Dermis blood vessel endothelial cell (primary cell): ENCODE measurements at regions not wholly inside any gene's neighbourhood (a gene's known extent, or its start where the extent isn't known, plus 50 kb on each side); places are given as distances from the start of the nearest gene placed in this dataset.
"Not testable (repeated sequence)": the region's sequence is repeated elsewhere in the genome, so short reads cannot be mapped to it uniquely, and the experiment has no call there.

ENCODE experiments used
- DNase-seq: peaks from one replicate; pipeline ENCODE4 v3.0.0; 2010

DNA sequence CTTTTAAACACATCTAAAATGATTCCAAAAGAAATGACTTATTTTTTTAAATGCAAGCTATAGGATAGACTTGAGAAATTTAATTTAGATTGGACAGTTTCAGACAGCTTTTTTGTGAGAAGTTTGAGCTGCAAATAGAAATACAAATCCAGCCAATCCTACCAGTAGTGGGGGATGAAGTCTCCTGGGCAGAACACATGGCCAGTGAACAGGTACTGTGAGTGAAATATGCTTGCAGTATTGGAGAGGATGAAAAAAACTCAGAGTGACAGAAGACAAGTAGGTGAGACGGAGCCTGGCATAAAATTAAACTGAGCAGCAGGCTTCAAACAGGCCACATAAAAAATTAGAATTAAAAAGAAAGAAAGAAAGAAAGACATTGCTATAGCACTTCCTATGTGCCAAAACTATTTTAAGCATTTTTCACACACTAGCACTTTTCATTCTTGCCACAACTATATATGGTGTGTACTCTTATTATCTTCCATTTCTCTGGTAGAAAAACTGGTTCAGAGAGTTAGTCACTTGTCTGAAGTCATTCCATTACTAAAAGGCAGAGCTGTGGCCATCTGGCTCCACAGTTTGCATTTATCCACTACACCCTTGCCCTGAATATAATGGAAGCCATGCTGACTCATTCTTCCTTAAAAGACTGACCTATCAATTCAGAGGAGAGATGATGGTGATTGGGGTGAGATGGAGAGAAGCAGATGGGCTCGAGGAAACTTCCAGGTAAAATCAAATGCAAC lies 310.2 kb upstream of the CTNND2 start:
- DNase-seq = no peak

DNA sequence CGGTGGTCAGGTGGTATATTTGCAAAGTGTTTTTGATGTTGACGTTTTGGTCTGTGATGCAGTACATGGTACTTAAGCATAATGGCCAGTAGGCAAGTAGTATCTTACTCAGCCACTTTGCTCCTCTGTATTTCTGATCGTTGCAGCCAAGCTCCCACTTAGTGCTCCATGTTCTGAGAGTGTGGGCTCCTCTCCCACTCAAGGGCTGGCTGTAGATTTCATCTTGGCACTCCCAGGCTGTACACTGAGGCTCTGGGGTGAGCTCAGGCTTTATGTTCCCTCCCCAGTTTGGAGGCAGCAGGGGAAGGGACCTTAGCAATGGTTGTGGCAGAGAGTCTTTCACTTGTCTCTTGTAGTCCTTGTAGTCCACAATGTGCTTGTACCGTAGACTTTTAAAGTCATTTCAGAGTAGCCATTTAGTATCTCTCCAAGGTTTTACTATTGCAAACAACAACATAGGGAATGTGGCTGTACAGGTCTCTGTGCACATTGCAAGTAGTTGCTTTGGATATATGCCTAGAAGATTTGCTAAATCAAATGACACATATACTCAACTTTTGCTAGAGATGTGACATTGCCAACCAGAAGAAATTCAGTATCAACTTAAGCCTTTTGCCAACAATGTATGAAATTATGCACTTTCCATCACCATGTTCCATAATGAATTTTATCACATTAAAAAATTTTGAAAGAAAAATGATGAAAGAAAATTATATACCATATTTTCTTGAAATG lies 304.3 kb upstream of the CTNND2 start:
- no peak for DNase-seq

GRCh38 chr5:12204761-12205160 lies 300.5 kb upstream of the CTNND2 start:
- no peak for DNase-seq

GRCh38 chr5:12193536-12193935 lies 289.3 kb upstream of the CTNND2 start:
- DNase-seq = no peak

GRCh38 chr5:12183003-12183402 lies 278.8 kb upstream of the CTNND2 start:
- DNase-seq = no peak

- no peak for DNase-seq
These were observed 273.6 kb upstream of the CTNND2 start for GRCh38 chr5:12177851-12178250.

DNA sequence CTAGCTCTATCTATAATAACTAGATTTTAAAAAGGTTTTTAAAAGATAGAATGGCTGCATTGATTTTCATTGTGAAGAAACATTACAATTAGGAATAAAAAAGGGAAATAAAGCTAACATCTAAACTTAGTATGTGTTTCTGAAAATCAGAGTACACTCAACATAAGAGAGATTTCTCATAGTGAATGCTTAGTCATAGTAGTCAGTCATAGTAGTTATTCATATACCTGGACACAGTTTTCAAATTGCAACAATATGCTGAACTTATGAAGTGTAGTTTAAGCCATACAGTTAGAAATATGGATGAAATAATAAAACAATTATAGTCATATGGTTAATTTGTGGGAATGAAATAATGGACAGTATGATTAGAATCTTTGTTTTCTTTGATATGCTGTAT lies 273.0 kb upstream of the CTNND2 start:
- no peak for DNase-seq

DNA sequence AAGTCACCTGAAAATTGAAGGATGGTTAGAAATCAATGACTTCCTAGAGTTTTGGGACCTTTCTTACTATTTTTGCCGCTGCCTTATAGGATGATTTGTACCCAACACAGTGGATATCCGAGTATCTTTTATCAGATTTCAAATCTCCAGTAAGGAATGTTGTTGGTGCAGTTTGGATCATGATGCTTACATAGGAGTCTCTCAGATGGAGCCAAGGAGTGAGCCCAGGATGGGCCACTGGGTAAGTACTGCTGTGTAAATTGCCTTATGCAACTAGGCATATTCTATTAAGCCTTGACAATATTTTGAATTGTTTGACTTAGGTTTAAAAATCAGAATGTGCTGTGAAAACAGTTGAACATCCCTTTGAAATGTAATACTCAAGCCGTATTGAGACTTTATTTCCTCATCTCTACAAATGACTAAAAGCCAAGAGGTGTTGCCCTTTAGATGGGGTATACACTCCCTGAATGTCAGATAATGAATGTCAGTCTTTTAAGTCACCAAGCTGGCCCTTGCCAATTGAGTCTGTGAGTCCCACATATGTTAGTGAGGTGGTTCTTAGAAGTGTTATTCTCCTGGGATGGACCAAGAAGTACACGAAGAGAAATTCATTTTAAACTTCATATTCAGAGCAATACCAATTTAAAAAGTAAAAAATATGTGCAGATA lies 271.8 kb upstream of the CTNND2 start:
- no peak for DNase-seq

DNA sequence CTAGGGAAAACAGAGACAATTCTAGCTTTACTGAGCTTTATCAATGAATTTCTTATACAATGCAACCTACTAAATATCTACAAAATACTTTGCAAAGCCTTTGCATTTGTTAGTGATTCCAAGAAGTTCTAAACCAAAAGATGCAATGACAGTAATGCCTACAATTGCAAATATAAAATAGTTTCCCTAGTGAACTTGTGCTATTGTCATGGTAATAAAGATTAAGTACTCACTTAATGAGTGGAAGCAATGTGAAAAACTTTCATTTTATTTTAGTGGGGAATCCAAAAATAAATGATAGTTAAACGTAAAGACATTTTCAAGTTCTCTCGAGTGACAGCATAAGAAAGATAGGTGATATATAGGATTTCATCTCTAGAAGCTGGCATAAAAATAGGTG lies 270.5 kb upstream of the CTNND2 start:
- no peak for DNase-seq

GRCh38 chr5:12169536-12169935 lies 265.3 kb upstream of the CTNND2 start:
- no peak for DNase-seq

- no peak for DNase-seq
These were observed 258.6 kb upstream of the CTNND2 start for GRCh38 chr5:12162863-12163262.

DNA sequence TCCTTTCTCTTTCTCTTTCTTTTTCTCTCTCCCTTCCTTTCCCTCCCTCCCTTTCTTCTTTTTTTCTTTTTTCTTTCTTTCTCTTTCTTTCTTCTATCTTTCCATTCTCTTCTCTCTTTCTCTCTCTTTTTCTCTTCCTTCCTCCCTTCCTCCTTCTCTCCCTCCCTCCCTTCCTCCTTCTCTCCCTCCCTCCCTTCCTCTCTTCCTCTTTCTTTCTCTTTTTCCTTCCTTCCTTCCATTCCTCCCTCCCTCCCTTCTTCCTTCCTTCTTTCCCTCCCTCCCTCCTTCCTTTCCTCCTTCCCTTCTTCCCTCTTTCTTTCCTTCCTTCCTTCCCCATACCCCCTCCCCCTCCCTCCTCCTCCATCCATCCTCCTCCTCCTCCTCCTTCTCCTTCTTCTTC lies 243.3 kb upstream of the CTNND2 start:
- DNase-seq = no peak

DNA sequence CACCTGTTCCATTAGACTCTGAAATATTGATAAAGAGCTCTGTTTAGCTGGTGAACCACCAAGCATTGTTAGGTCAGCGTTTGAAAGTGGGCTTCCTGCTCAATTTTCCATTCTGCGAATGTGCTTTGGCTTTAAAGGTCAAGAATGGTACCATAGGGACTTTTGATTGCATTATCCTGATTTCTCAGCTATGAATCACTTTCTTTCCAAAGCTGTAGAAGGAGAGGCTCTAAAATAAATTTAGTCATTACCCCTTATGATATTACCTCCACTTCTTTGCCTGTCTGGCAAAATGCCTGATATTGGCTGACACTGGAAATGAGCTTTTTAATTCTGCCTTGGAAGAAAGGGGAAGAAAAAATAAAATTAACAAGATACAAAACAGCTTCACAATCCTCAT lies 237.2 kb upstream of the CTNND2 start:
- DNase-seq = no peak

- no peak for DNase-seq
These were observed 229.3 kb upstream of the CTNND2 start for GRCh38 chr5:12133520-12133919.

DNA sequence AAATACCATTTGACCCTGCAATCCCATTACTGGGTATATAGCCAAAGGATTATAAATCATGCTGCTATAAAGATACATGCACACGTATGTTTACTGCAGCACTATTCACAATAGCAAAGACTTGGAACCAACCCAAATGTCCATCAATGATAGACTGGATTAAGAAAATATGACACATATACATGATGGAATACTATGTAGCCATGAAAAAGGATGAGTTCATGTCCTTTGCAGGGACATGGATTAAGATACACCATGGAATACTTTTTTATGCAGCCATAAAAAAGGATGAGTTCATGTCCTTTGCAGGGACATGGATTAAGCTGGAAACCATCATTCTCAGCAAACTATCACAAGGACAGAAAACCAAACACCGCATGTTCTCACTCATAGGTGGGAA lies 226.8 kb upstream of the CTNND2 start:
- not testable (repeated sequence) for DNase-seq

DNA sequence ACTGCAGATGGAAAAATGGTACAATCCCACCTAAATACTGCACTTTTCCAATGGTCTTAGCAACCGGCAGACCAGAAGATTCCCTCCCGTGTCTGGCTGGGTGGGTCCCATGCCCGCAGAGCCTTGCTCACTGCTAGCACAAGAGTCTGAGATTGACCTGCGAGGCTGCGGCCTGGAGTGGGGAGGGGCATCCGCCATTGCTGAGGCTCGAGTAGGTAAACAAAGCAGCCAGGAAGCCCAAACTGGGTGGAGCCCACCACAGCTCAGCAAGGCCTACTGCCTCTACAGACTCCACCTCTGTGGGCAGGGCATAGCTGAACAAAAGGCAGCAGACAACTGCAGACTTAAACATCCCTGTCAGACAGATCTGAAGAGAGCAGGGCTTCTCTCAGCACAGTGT lies 221.6 kb upstream of the CTNND2 start:
- no peak for DNase-seq

DNA sequence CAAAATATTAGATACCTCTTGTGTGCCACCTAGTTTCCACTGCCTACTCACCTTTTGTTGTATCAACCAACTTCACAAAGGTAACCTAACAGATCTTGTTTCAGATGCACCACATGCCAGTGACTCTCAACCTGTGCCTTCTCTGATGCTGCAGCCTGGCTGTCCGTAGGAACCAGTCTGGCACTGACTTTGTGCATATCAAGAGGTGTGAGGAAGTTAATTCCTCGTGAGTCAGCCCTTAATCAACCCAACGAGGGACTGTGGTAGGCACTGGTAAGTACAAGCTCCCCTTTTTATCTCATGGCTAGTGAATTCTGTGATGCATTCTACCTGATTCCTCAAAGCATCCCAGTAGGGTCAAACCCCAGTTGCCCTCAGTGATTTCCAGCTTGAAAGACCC lies 215.4 kb upstream of the CTNND2 start:
- no peak for DNase-seq

GRCh38 chr5:12114075-12114474 lies 209.8 kb upstream of the CTNND2 start:
- DNase-seq = no peak

- DNase-seq = no peak
These were observed 208.8 kb upstream of the CTNND2 start for GRCh38 chr5:12113062-12113461.

DNA sequence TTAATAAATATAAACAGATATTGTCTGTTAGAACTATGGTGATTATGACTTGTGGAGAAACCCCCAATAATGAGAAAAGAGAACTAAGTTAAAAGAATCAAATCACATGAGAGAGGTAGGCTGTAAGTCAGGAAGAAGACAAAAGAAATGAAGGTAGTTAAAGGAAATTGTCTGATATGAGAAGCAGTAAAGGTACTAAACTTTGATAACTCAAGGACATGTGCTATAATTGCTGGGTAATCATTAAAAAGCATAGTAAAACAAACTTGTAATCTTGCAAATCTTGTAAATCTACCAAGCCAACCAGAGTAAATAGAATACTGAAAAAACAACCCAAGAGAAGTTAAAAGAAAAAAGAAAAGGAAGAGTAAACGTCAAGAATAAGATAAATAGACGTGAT lies 207.0 kb upstream of the CTNND2 start:
- DNase-seq = no peak

DNA sequence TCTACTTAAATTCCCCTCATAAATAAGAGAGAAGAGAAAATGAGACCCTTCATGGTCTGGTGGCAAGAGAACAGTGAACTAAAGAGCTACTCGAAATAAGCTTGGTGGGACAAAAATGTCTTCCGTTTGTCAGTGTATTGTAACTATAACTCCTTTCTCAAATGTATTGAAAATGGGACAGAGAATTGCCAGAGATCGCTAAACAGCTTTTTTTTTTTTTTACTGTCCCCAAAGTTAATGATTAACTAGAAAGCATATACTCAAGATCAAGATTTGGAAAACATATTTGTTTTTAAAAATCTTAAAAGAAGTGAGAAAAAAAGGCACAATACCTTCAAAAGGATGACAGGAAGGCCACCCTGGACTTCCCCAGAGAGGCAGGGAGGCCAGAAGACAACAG lies 206.4 kb upstream of the CTNND2 start:
- no peak for DNase-seq

- no peak for DNase-seq
These were observed 204.9 kb upstream of the CTNND2 start for GRCh38 chr5:12109075-12109688.

DNA sequence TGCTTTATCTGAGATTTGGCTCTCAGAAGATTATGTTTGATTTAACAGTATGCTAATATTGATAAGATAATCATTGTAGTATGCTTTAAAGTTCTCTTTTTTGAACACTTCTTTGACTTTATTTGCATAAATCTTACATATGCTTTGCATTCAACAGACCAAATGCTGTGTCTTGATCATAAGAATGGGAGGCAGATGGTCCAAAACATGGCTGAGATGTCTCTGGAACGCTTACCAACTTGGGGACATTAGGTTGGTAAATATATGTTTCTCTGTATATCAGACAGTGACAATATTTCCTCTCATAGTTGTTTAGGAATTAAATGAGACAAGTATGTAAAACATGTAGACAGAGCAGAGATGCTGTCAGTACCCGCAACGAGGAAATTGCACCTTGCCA lies 197.9 kb upstream of the CTNND2 start:
- DNase-seq = no peak

DNA sequence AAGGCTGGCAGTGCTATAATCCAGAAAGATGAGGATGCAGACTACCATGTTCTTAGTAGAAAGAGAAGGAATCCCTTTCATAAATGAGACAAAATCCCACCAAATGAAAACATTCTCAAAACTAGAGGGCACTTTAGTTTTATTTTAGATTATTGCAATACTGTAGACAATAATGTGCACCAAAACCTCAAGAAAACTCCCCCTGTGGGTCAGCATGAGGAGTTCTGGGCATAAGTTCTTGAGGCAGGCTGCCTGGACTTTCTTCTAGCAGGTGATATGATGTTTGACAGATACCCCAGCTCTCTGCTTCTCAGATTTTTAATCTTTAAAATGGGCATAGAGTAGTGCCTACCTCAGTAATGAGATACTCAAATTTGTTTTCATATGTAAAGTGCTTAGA lies 196.3 kb upstream of the CTNND2 start:
- DNase-seq = no peak
